OCI-LY3 (cell line): ENCODE measurements at regions not wholly inside any gene's neighbourhood (a gene's known extent, or its start where the extent isn't known, plus 50 kb on each side); places are given as distances from the start of the nearest gene placed in this dataset.

ENCODE experiments used
- CTCF ChIP-seq: fragments of 200-600, 300-600 bp; sonication (generic); IDR thresholded peaks from 2 replicates; pipeline ENCODE4 v1.5.1; 2014; ENCODE audit warnings: antibody characterized with exemption, low read length, low read depth
- EZH2phosphoT487 ChIP-seq: fragments of 200-600 bp; shearing (Covaris generic); IDR thresholded peaks from 2 replicates; pipeline ENCODE4 v1.6.1; 2018; ENCODE audit warnings: antibody characterized with exemption, mixed run types, low read depth

- TF ChIP-seq CTCF (no peak), EZH2phosphoT487 (no peak)
Observed at GRCh38 chr4:181677621-181678020, 565.6 kb upstream of the TENM3 start.
